NCI-H2029 (cell line): ENCODE measurements at regions not wholly inside any gene's neighbourhood (a gene's known extent, or its start where the extent isn't known, plus 50 kb on each side); places are given as distances from the start of the nearest gene placed in this dataset.
"Not testable (repeated sequence)": the region's sequence is repeated elsewhere in the genome, so short reads cannot be mapped to it uniquely, and the experiment has no call there.

Experiments used
- DNase-seq: peaks from one replicate; lab custom pipeline; 2025; lab: John Stamatoyannopoulos, UW

- no peak for DNase-seq
These were observed 230.1 kb upstream of the SPOPL start for GRCh38 chr2:138271467-138271866.

- DNase-seq, result no peak
These were observed 228.9 kb upstream of the SPOPL start for GRCh38 chr2:138272524-138273195.

- DNase-seq, result not testable (repeated sequence)
These were observed 228.3 kb upstream of the SPOPL start for GRCh38 chr2:138273280-138273679.

GRCh38 chr2:138274421-138275291 is 226.9 kb upstream of the SPOPL start:
- DNase-seq, result no peak

GRCh38 chr2:138275292-138275690 is 226.3 kb upstream of the SPOPL start:
- no peak for DNase-seq

GRCh38 chr2:138275881-138276280 is 225.7 kb upstream of the SPOPL start:
- no peak for DNase-seq

GRCh38 chr2:138276339-138276738 is 225.2 kb upstream of the SPOPL start:
- no peak for DNase-seq

- no peak for DNase-seq
These were observed 224.5 kb upstream of the SPOPL start for GRCh38 chr2:138277062-138277461.

GRCh38 chr2:138279871-138280270 is 221.7 kb upstream of the SPOPL start:
- DNase-seq, result no peak

GRCh38 chr2:138280999-138281695 is 220.4 kb upstream of the SPOPL start:
- no peak for DNase-seq

- DNase-seq, result no peak
These were observed 219.4 kb upstream of the SPOPL start for GRCh38 chr2:138282014-138282672.

GRCh38 chr2:138291805-138292204 is 209.8 kb upstream of the SPOPL start:
- no peak for DNase-seq

GRCh38 chr2:138293045-138293444 is 208.5 kb upstream of the SPOPL start:
- no peak for DNase-seq

- no peak for DNase-seq
These were observed 208.0 kb upstream of the SPOPL start for GRCh38 chr2:138293549-138293948.

- no peak for DNase-seq
These were observed 207.1 kb upstream of the SPOPL start for GRCh38 chr2:138294451-138294850.

GRCh38 chr2:138296365-138296764 is 205.2 kb upstream of the SPOPL start:
- DNase-seq, result no peak

GRCh38 chr2:138298120-138298814 is 203.3 kb upstream of the SPOPL start:
- DNase-seq, result no peak

- no peak for DNase-seq
These were observed 202.7 kb upstream of the SPOPL start for GRCh38 chr2:138298900-138299299.

GRCh38 chr2:138306626-138307025 is 194.9 kb upstream of the SPOPL start:
- DNase-seq, result no peak

GRCh38 chr2:138307099-138307498 is 194.5 kb upstream of the SPOPL start:
- DNase-seq, result no peak

- DNase-seq, result no peak
These were observed 191.8 kb upstream of the SPOPL start for GRCh38 chr2:138309760-138310159.

- no peak for DNase-seq
These were observed 189.5 kb upstream of the SPOPL start for GRCh38 chr2:138312061-138312460.
